GM18505 (cell line): ENCODE measurements at regions not wholly inside any gene's neighbourhood (a gene's known extent, or its start where the extent isn't known, plus 50 kb on each side); places are given as distances from the start of the nearest gene placed in this dataset.
"Not testable (repeated sequence)": the region's sequence is repeated elsewhere in the genome, so short reads cannot be mapped to it uniquely, and the experiment has no call there.

ENCODE experiments used
- ATAC-seq: cut with Tn5 transposase; IDR thresholded peaks from one replicate; pipeline ENCODE4 v1.9.1; 2021; ENCODE audit not compliant: unreplicated experiment
- POLR2A ChIP-seq: IDR thresholded peaks from 4 replicates; pipeline ENCODE4 v1.6.1; 2011; ENCODE audit warnings: borderline replicate concordance; ENCODE audit not compliant: insufficient read depth, insufficient read length; ENCODE audit errors: extremely low read depth

DNA sequence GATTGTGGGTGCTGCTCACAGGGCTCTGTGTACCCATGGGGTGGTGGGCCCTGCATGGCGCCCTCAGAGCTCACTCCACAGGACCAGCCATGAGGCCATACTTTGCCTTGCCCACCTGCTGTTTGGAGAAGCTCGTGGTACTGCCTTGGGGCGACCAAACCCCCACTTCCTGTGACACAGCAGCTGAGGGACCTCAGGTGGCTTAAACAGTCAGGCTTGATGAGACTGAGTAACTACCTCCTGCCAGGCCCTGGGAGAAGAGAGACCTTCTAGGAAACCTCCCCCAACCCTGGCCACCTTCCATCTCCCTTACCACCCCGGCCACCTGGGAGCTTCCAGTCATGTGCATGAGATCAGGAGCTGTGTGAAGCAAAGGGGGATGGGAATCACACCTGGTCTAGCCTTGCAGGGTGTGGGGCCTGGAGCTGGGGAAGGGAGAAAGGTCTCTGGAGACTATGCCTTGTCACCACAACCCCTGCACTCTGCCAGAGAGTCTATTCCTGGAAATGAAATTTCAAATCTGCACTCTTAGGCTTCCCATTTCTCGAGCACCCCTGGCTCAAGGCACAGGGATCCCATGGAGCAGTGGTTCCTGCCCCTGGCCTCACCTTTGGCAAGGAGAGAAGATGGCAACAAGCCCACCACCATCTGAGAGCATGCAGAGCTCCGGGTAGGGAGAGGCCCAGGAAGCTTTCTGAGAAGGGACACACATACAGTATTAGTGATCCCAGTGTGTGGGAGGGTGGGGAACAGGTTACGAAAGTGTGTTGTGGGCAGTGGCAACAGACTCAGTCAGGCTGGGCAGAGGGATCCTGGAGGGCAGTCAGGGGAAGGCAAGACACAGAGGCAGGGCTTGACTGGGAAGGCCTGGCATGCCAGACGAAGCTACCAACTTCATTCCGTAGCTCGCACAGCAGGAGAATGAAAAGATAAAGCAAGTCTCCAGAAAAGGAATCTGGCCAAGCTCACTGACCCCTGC is 125.0 kb downstream of the URI1 start:
- no peak for ATAC-seq
- no peak for TF ChIP-seq POLR2A

DNA sequence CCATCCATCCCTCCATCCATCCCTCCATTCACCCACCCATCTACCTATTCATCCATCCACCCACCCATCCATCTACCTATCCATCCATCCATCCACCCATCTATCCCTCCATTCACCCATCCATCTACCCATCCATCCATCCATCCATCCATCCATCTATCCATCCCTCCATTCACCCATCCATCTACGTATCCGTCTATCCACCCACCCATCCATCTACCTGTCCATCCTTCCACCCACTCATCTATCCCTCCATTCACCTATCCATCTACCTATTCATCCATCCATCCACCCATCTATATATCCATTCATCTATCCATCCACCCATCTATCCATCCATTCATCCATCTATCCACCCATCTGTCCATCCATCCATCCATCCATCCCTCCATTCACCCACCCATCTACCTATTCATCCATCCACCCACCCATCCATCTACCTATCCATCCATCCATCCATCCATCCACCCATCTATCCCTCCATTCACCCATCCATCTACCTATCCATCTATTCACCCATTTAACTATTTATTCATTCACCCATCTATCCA is 126.0 kb downstream of the URI1 start:
- not testable (repeated sequence) for ATAC-seq

- no peak for ATAC-seq
- TF ChIP-seq POLR2A: no peak
Measured at GRCh38 chr19:30068528-30069395, 126.7 kb downstream of the URI1 start.

GRCh38 chr19:30069535-30070197 is 127.6 kb downstream of the URI1 start:
- TF ChIP-seq POLR2A: no peak
- ATAC-seq: no peak

- no peak for ATAC-seq
- TF ChIP-seq POLR2A: no peak
Measured at GRCh38 chr19:30070198-30070967, 128.3 kb downstream of the URI1 start.

- no peak for ATAC-seq
Measured at GRCh38 chr19:30070968-30071632, 129.1 kb downstream of the URI1 start.

DNA sequence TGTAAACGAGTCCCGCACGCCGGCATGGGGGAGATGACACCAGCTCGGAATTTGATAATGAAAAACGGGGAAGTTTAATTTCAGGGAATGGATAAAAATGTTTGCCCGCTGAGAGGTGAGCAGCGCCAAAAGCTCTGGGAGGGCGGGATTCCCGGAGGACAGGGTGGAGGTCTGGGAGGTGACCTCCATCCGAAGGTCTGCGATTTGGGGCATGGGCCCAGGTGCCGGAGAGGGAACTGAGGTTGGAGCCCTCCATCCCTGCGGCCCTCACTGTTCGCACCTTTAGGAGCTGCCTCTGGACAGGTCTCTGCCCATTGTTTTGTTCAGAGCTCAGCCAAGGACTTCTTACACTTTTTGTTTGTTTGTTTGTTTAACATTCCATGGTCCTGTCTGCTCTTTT is 129.8 kb downstream of the URI1 start:
- ATAC-seq: no peak
- no peak for TF ChIP-seq POLR2A

More at GRCh38 chr19:30070968-30071632, 129.1 kb downstream of the URI1 start:
- no peak for TF ChIP-seq POLR2A

- TF ChIP-seq POLR2A: no peak
- ATAC-seq: no peak
Measured at GRCh38 chr19:30073152-30074000, 131.3 kb downstream of the URI1 start.

DNA sequence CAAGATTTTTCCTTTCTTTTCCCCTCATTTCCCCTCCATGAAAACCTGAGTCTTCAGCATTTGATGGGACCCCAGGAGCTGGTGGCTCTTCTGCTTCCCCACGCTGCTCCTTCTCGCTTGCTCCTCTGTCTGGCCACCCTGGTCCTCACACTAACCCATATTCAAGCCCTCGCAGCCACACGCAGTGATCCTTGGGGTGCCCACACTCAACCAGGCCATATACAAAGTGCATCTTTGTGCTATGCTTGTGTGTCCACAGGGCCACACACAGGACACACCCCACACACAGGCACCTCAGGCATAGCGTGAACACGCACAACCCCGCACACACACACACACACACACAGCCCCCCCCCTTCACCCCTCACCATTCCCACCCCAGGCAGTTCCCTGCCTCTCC is 132.1 kb downstream of the URI1 start:
- no peak for TF ChIP-seq POLR2A
- no peak for ATAC-seq

DNA sequence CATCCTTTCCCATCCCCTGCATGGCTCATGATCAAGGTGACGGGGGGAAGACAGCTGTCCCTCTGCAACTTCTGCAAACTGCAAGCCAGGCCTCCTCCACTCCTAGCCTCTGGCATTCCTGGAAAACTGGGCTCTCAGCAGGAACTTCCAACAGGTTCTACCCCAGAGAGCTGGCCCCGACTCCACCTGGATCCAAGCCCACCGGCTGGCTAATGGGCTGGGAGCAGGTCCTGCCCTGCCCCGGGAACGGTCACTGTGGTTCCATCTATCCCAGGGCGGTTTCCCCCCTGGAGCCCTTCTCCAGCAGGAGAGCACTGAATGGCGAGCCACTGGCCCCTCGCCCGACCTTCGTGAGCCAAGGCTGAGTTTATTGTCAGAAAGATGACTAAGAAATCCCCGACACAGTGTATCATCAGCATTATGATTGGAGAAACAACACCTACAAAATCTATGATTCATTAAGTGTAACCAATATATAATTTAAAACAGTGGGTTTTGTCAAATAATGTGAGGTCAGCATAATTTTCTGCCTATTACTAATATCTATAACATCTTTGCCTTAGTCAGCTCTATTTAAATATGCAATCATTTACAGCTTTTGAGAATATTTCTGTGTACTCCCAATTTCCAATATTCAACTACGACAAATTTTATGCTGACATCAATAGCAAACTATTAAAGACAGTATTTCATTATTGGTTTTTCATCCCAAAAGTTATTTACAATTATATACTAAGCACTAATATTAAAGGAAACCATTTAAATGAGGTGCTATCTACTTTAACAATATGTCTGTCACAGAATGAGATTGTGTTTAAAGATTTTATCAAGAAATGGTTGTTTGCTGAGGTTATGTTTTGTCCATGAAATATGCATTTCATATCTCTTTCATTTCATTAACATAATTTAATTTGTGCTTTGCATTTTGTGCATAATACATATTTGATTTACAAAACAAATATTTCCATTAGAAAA is 133.0 kb downstream of the URI1 start:
- no peak for TF ChIP-seq POLR2A
- no peak for ATAC-seq
